ENCODE measurements at regions not wholly inside any gene's neighbourhood (a gene's known extent, or its start where the extent isn't known, plus 50 kb on each side); places are given as distances from the start of the nearest gene placed in this dataset.

DNA sequence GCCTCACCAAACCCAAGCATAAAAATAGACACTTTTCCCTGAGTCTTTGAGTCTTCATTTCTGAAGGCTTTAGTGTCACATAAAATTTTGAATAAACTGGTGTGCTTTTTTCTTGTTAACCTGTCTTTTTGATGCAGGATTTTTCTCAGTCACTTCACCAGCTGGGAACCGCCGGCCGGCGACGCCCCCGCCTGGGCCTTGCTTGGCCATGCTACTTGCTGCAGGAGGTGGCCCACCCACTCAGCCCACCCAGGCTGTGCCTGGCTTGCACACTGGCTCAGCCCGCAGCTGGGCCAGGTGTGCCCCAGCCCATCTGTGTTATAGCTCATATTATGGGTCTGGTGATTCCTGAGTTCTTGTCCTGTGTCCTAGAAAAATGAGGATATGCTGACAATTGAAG lies 247.4 kb upstream of the CACNA2D1 start:
- Histone ChIP-seq H3K4me1 (replicated peaks; ENCODE audit: insufficient read depth) (no peaks in the 10 kb centered on the region), H4K20me1 (ENCODE audit: insufficient read depth) (no peaks in the 10 kb centered on the region), H3K27ac (no peak overlapping the region), H2AFZ (no peak overlapping the region), H3K79me2 (ENCODE audit: low read depth) (no peaks in the 10 kb centered on the region), H3K9me2 (ENCODE audit: insufficient read depth) (no peaks in the 10 kb centered on the region), H3K4me2 (no peak overlapping the region), H3F3A (ENCODE audit: insufficient read depth, low read depth) (no peaks in the 10 kb centered on the region), H3K36me3 (ENCODE audit: low read depth) (no peaks in the 10 kb centered on the region), H3K9me3 (ENCODE audit: insufficient read depth, low read depth) (no peaks in the 10 kb centered on the region), H3K4me3 (no peak overlapping the region), H3K27me3 (ENCODE audit: insufficient read depth, low read depth) (no peaks in the 10 kb centered on the region)
- CTCF ChIA-PET = no interaction called here
- POLR2A ChIA-PET (ENCODE audit: unreplicated experiment) = no interaction called here
- TF ChIP-seq EZH2 (IDR thresholded peaks at IDR 0.05; ENCODE audit: low read depth) = no peak
- TF ChIP-seq CTCF (conservative IDR thresholded peaks at IDR 0.05) = no peak
- no TSS peak for BruUV-seq (replicated peaks)
- intact Hi-C loops (cut with micrococcal nuclease; ENCODE audit: unreplicated experiment) = no loop called here
- no peak for DNase-seq

- DNase-seq = no peak
- ChIA-PET POLR2A (ENCODE audit: unreplicated experiment) (no interaction called here), CTCF (no interaction called here)
- no peak overlapping the region for H2AFZ ChIP-seq
- no peaks in the 10 kb centered on the region for H3K36me3 ChIP-seq (ENCODE audit: low read depth)
- H3K4me1 ChIP-seq (replicated peaks; ENCODE audit: insufficient read depth) = no peaks in the 10 kb centered on the region
- H3K27me3 ChIP-seq (ENCODE audit: insufficient read depth, low read depth) = no peaks in the 10 kb centered on the region
- no peak for TF ChIP-seq CTCF (conservative IDR thresholded peaks at IDR 0.05)
- no peak for TF ChIP-seq EZH2 (IDR thresholded peaks at IDR 0.05; ENCODE audit: low read depth)
- no peaks in the 10 kb centered on the region for H3F3A ChIP-seq (ENCODE audit: insufficient read depth, low read depth)
- H3K27ac ChIP-seq = no peak overlapping the region
- H3K4me3 ChIP-seq = no peak overlapping the region
- intact Hi-C loops (cut with micrococcal nuclease; ENCODE audit: unreplicated experiment) = no loop called here
- H3K4me2 ChIP-seq = no peak overlapping the region
- H3K9me3 ChIP-seq (ENCODE audit: insufficient read depth, low read depth) = no peaks in the 10 kb centered on the region
- no peaks in the 10 kb centered on the region for H3K79me2 ChIP-seq (ENCODE audit: low read depth)
- H3K9me2 ChIP-seq (ENCODE audit: insufficient read depth) = no peaks in the 10 kb centered on the region
- no TSS peak for BruUV-seq (replicated peaks)
- no peaks in the 10 kb centered on the region for H4K20me1 ChIP-seq (ENCODE audit: insufficient read depth)
Measured at GRCh38 chr7:82685214-82685613, 241.6 kb upstream of the CACNA2D1 start.

GRCh38 chr7:82678716-82679115 lies 235.1 kb upstream of the CACNA2D1 start:
- Histone ChIP-seq H3K9me2 (ENCODE audit: insufficient read depth) (no peaks in the 10 kb centered on the region), H3K4me3 (no peak overlapping the region), H2AFZ (no peak overlapping the region), H3K4me2 (no peak overlapping the region), H3K36me3 (ENCODE audit: low read depth) (no peaks in the 10 kb centered on the region), H3K79me2 (ENCODE audit: low read depth) (no peaks in the 10 kb centered on the region), H3F3A (ENCODE audit: insufficient read depth, low read depth) (no peaks in the 10 kb centered on the region), H3K9me3 (ENCODE audit: insufficient read depth, low read depth) (no peaks in the 10 kb centered on the region), H3K4me1 (replicated peaks; ENCODE audit: insufficient read depth) (no peaks in the 10 kb centered on the region), H4K20me1 (ENCODE audit: insufficient read depth) (no peaks in the 10 kb centered on the region), H3K27me3 (ENCODE audit: insufficient read depth, low read depth) (no peaks in the 10 kb centered on the region), H3K27ac (no peak overlapping the region)
- TF ChIP-seq EZH2 (IDR thresholded peaks at IDR 0.05; ENCODE audit: low read depth) (no peak), CTCF (conservative IDR thresholded peaks at IDR 0.05) (no peak)
- no TSS peak for BruUV-seq (replicated peaks)
- intact Hi-C loops (cut with micrococcal nuclease; ENCODE audit: unreplicated experiment) = no loop called here
- ChIA-PET POLR2A (ENCODE audit: unreplicated experiment) (no interaction called here), CTCF (no interaction called here)
- DNase-seq = no peak

All from PC-9 (cell line).